Erythroblast (primary cell): ENCODE measurements at regions not wholly inside any gene's neighbourhood (a gene's known extent, or its start where the extent isn't known, plus 50 kb on each side); places are given as distances from the start of the nearest gene placed in this dataset.

Experiments used
- GATA1 ChIP-seq: IDR thresholded peaks from 2 replicates; pipeline ENCODE4 v1.6.1; 2011; ENCODE audit warnings: low read depth, mild to moderate bottlenecking, control low read depth, low read length, moderate library complexity
- POLR2A ChIP-seq: IDR thresholded peaks from 2 replicates; pipeline ENCODE4 v1.6.1; 2011; ENCODE audit warnings: mild to moderate bottlenecking, low read length

GRCh38 chr10:24149640-24150039 is 59.3 kb upstream of the KIAA1217 start:
- TF ChIP-seq POLR2A = no peak
- TF ChIP-seq GATA1 = no peak
